ENCODE measurements at regions not wholly inside any gene's neighbourhood (a gene's known extent, or its start where the extent isn't known, plus 50 kb on each side); places are given as distances from the start of the nearest gene placed in this dataset.
"Not testable (repeated sequence)": the region's sequence is repeated elsewhere in the genome, so short reads cannot be mapped to it uniquely, and the experiment has no call there.

- DNase-seq (ENCODE audit: low read depth in 2 of 2) = no peak
- TF ChIP-seq, protein P1, sequence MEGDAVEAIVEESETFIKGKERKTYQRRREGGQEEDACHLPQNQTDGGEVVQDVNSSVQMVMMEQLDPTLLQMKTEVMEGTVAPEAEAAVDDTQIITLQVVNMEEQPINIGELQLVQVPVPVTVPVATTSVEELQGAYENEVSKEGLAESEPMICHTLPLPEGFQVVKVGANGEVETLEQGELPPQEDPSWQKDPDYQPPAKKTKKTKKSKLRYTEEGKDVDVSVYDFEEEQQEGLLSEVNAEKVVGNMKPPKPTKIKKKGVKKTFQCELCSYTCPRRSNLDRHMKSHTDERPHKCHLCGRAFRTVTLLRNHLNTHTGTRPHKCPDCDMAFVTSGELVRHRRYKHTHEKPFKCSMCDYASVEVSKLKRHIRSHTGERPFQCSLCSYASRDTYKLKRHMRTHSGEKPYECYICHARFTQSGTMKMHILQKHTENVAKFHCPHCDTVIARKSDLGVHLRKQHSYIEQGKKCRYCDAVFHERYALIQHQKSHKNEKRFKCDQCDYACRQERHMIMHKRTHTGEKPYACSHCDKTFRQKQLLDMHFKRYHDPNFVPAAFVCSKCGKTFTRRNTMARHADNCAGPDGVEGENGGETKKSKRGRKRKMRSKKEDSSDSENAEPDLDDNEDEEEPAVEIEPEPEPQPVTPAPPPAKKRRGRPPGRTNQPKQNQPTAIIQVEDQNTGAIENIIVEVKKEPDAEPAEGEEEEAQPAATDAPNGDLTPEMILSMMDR (IDR thresholded peaks at IDR 0.05; ENCODE audit: low read depth, low read length) = no peak
These were observed 213.7 kb downstream of the TEX13C start for GRCh38 chrX:125533352-125533751.

GRCh38 chrX:125544031-125544660 is 224.5 kb downstream of the TEX13C start:
- no peak overlapping the region for H3K4me3 ChIP-seq (replicated peaks in 1 of 2; ENCODE audit: low read depth in 2 of 2, low read length in 2 of 2)
- TF ChIP-seq, protein P1 (IDR thresholded peaks at IDR 0.05; ENCODE audit: low read depth, low read length) = no peak
- DNase-seq (ENCODE audit: low read depth in 2 of 2) = peak in 1 of 2 donors; percentile 44

More at GRCh38 chrX:125533352-125533751, 213.7 kb downstream of the TEX13C start:
- H3K4me3 ChIP-seq (replicated peaks in 1 of 2; ENCODE audit: low read depth in 2 of 2, low read length in 2 of 2) = no peak overlapping the region

DNA sequence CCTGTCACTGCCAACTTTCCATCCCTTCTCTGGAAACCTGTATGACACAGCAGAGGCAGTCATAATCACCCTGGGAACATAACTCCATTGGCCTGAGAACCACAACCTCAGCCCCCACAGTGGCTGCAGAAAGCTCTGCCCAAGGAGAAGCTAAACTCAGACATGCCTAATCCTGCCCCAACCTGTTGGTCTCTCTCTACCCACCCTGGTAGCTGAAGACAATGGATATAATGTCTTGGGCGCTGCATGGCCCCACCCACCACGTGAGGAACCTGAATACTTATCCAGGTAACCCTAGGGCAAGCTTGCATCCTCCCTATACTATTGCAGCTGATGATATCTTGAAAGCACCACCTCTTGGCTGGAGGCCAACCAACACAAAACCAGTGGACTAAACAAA is 225.2 kb downstream of the TEX13C start:
- TF ChIP-seq, protein P1 (IDR thresholded peaks at IDR 0.05; ENCODE audit: low read depth, low read length) = no peak
- no peak for DNase-seq (ENCODE audit: low read depth in 2 of 2)
- H3K4me3 ChIP-seq (replicated peaks in 1 of 2; ENCODE audit: low read depth in 2 of 2, low read length in 2 of 2) = no peak overlapping the region

GRCh38 chrX:125577479-125577878 is 257.8 kb downstream of the TEX13C start:
- TF ChIP-seq, protein P1 (IDR thresholded peaks at IDR 0.05; ENCODE audit: low read depth, low read length) = no peak
- no peak for DNase-seq (ENCODE audit: low read depth in 2 of 2)
- H3K4me3 ChIP-seq (replicated peaks in 1 of 2; ENCODE audit: low read depth in 2 of 2, low read length in 2 of 2) = no peak overlapping the region

DNA sequence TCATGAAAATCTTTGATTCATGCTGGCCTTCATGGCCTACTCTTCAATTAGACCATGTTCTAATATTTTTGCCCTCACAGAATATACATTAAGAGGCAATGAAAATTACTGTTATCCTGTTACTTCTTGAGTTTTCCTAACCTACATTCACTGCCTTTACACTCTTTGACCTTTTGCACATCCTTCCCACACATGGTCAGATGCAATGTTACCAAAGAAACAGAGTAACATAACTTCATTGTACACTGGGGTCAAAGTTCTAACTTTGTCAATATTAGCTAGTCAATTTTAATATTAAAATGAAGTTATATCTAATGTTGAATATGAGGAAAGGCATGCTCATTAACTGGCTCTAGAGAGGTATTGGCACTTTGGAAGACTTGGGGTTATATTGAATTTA is 284.8 kb downstream of the TEX13C start:
- TF ChIP-seq, protein P1 (IDR thresholded peaks at IDR 0.05; ENCODE audit: low read depth, low read length) = no peak
- H3K4me3 ChIP-seq (replicated peaks in 1 of 2; ENCODE audit: low read depth in 2 of 2, low read length in 2 of 2) = no peak overlapping the region
- no peak for DNase-seq (ENCODE audit: low read depth in 2 of 2)

DNA sequence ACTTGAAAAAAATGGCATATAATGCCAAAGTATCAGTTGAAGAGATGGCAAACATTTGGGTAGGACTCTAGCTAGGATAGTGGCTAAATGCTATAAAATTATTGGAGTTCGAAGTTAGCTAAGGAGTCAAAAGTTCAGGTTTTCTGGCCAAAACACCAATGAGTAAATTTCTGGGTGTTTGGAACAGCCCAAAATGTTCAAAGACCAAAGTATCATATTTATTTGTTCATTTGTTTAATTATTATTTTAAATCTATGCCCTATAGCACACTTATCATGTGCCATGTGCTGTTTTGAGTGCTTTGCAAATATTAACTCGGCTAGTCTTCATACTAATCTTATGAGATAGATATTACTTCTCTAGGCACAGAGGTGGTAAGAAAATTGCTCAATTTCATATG is 285.5 kb downstream of the TEX13C start:
- TF ChIP-seq, protein P1 (IDR thresholded peaks at IDR 0.05; ENCODE audit: low read depth, low read length) = no peak
- DNase-seq (ENCODE audit: low read depth in 2 of 2) = no peak
- H3K4me3 ChIP-seq (replicated peaks in 1 of 2; ENCODE audit: low read depth in 2 of 2, low read length in 2 of 2) = no peak overlapping the region

GRCh38 chrX:125614591-125615343 is 295.1 kb downstream of the TEX13C start:
- not testable (repeated sequence) for H3K4me3 ChIP-seq (replicated peaks in 1 of 2; ENCODE audit: low read depth in 2 of 2, low read length in 2 of 2); DNase-seq (ENCODE audit: low read depth in 2 of 2)

Measured in cardiac fibroblast (primary cell).